ENCODE measurements at regions not wholly inside any gene's neighbourhood (a gene's known extent, or its start where the extent isn't known, plus 50 kb on each side); places are given as distances from the start of the nearest gene placed in this dataset.

DNA sequence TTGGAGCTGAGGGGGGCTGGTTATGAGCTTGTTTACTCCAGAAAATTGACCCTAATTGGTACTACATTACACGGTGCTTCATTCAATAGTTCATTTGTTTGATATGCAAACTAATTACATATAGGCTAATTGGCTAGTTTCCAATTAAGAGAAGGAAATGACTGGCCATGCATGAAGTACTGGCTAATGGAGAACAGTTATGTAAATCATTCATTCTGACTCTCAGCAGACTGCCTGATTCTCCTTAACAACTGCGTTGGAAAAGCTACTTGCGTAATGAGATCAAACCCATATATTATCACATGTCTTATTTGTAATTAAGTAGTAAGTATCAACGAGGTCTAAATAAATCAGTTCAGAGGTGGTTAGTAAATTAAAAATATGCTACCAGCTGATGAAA, 81.8 kb upstream of the CTTNBP2 start:
- POLR2A ChIA-PET: no interaction called here
- TF ChIP-seq, protein P1, sequence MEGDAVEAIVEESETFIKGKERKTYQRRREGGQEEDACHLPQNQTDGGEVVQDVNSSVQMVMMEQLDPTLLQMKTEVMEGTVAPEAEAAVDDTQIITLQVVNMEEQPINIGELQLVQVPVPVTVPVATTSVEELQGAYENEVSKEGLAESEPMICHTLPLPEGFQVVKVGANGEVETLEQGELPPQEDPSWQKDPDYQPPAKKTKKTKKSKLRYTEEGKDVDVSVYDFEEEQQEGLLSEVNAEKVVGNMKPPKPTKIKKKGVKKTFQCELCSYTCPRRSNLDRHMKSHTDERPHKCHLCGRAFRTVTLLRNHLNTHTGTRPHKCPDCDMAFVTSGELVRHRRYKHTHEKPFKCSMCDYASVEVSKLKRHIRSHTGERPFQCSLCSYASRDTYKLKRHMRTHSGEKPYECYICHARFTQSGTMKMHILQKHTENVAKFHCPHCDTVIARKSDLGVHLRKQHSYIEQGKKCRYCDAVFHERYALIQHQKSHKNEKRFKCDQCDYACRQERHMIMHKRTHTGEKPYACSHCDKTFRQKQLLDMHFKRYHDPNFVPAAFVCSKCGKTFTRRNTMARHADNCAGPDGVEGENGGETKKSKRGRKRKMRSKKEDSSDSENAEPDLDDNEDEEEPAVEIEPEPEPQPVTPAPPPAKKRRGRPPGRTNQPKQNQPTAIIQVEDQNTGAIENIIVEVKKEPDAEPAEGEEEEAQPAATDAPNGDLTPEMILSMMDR (IDR thresholded peaks at IDR 0.05; ENCODE audit: insufficient read depth, low read length, missing control alignments): no peak
- DNase-seq (ENCODE audit: low read depth, low spot score): no peak
- H3K4me3 ChIP-seq (ENCODE audit: low read depth, low read length): no peak overlapping the region
- CTCF ChIA-PET: no interaction called here

DNA sequence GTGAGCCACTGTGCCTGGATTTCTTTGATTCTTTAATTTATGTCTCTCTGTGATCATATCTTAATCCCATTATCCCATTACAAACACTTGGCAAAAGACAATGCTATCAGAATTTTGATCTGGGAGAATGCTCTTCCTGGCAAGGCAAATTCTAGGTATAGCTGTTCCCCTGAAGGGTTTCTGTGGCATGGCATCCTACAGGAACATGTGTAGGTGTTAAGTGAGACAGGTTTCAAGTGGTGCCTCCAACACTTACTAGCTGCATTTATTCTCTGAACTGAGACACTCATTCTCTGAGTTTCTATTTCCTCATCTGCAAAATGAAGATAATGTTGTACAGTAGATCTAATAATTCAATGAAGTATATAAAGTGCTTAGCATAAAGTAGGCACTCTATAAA, 87.1 kb upstream of the CTTNBP2 start:
- H3K4me3 ChIP-seq (ENCODE audit: low read depth, low read length): no peak overlapping the region
- no peak for DNase-seq (ENCODE audit: low read depth, low spot score)
- ChIA-PET POLR2A (no interaction called here), CTCF (no interaction called here)
- TF ChIP-seq, protein P1 (IDR thresholded peaks at IDR 0.05; ENCODE audit: insufficient read depth, low read length, missing control alignments): no peak

DNA sequence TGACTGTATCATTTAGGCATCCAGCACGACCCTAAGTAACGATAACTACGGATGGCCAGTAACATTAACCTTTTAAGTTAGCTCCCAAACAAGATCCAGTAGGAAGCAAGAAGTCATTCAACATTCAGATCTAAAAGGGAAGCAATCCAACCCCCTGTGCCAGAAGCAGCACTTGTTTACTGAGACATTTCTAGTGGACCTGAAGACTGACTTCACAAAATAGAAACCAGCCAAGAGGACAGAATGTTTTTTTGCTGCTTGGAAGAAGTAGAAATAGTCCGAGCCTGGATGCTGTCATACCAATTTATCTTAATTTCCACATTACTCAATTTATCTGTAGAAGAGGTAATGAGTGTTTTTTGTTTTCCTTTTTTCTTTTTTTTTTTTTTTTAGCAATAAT, 88.0 kb upstream of the CTTNBP2 start:
- H3K4me3 ChIP-seq (ENCODE audit: low read depth, low read length): no peak overlapping the region
- DNase-seq (ENCODE audit: low read depth, low spot score): no peak
- ChIA-PET POLR2A (no interaction called here), CTCF (no interaction called here)
- TF ChIP-seq, protein P1 (IDR thresholded peaks at IDR 0.05; ENCODE audit: insufficient read depth, low read length, missing control alignments): no peak

DNA sequence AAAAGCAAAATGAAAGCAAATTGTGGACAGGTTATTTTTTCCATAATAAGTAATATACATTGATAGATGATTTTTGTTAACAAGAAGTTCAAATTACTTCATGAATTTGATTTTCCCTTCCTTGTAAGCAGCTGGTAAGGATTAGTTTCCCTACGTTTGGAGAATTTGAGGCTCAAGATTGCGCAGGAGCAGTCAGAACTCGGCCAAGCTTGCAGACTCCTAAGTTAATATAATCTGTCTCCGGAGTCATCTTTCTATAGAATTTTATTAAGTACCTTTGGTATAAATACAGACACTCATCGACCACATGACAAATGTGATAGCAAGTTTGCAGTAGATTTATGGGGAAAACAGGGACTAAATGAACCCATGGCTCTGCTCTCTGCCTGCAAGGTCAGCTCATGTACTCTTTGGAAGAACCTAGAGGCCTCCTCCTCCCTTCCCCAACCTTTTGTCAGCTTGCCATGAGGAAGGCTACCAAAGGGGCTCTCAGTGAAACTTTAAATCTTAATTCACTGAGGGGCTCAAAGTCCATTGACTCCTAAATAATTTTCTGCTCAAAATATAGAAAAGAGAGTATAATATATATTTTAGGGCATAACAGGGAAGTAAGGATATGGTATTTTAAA, 89.2 kb upstream of the CTTNBP2 start:
- ChIA-PET CTCF (no interaction called here), POLR2A (no interaction called here)

DNA sequence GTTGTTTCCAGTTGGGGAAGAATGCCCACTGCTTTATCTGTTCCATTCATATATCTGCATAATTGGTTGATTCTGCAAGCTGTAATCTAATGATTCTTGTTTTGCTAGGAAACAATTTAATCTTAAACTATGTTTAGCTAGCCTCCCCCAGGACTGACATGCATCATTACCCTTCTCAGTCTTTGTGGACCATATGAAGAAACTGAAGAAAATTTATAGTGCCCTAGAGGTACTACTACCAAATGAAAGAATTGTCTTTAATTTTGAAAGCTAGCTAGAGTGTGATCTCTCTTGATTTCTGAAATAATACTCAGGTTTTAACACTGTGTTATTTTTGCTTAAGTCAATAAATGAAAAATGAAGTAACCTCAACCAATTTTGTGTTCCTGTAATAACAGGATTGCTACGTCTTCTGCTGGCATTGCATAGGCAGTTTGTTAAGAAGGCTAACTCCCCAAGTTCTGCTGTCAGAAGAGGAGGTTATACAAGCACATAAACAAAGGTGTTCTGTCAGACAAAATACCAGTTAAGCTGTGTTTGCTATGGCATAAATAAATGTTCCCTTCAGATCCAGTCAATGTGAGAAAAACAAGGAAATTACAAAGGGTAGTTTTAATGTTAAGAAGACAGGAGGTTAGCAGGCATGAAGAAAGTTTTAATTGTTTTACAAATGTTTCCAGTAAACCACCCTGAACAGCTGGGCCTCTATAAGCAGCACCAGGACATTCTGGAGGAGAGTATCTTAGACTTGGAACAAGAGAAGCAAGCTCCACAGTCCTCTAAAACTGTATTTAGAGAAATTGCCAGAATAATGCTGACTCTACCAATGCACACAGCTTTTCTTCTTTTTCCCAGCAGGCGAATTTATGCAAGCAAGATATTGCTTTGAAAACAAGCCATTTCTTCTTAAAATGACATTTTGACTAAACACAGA, 90.3 kb upstream of the CTTNBP2 start:
- H3K4me3 ChIP-seq (ENCODE audit: low read depth, low read length): no peak overlapping the region

More for the DNA sequence above, 89.2 kb upstream of the CTTNBP2 start:
- no peak overlapping the region for H3K4me3 ChIP-seq (ENCODE audit: low read depth, low read length)
- TF ChIP-seq, protein P1 (IDR thresholded peaks at IDR 0.05; ENCODE audit: insufficient read depth, low read length, missing control alignments): no peak
- no peak for DNase-seq (ENCODE audit: low read depth, low spot score)

DNA sequence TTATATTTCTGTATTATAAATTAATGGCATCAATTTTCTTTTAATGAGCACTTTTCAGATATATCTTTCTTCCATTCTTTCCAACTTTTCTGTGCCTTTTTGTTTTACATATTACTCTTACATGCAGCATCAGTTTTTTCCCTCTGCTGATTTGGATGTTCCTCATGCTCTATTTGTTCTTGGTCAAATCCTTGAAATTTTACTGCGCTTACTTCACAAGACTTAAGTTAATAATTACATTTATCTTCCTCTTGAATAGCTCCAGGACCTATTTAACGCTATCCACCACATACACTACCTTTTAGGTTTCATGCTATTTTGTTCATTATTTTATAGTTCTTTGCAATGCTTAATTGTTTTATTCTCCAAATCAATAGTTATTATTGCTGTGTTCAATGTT, 97.6 kb upstream of the CTTNBP2 start:
- TF ChIP-seq, protein P1 (IDR thresholded peaks at IDR 0.05; ENCODE audit: insufficient read depth, low read length, missing control alignments): no peak
- ChIA-PET POLR2A (no interaction called here), CTCF (no interaction called here)
- no peak overlapping the region for H3K4me3 ChIP-seq (ENCODE audit: low read depth, low read length)
- DNase-seq (ENCODE audit: low read depth, low spot score): no peak

More for the DNA sequence above, 90.3 kb upstream of the CTTNBP2 start:
- no peak for DNase-seq (ENCODE audit: low read depth, low spot score)
- TF ChIP-seq, protein P1 (IDR thresholded peaks at IDR 0.05; ENCODE audit: insufficient read depth, low read length, missing control alignments): no peak
- ChIA-PET CTCF (no interaction called here), POLR2A (no interaction called here)

All from AG04449 (cell line).